ENCODE measurements at regions not wholly inside any gene's neighbourhood (a gene's known extent, or its start where the extent isn't known, plus 50 kb on each side); places are given as distances from the start of the nearest gene placed in this dataset.
"Not testable (repeated sequence)": the region's sequence is repeated elsewhere in the genome, so short reads cannot be mapped to it uniquely, and the experiment has no call there.

- DNase-seq = no peak
Observed at GRCh38 chr3:29145360-29145759, 135.5 kb upstream of the RBMS3 start.

- DNase-seq = no peak
Observed at GRCh38 chr3:29152379-29152778, 128.5 kb upstream of the RBMS3 start.

- peak; percentile 54 for DNase-seq
Observed at GRCh38 chr3:29153811-29154210, 127.1 kb upstream of the RBMS3 start.

- no peak for DNase-seq
Observed at GRCh38 chr3:29156086-29156715, 124.7 kb upstream of the RBMS3 start.

- no peak for DNase-seq
Observed at GRCh38 chr3:29164825-29165224, 116.0 kb upstream of the RBMS3 start.

- DNase-seq = no peak
Observed at GRCh38 chr3:29167180-29167579, 113.7 kb upstream of the RBMS3 start.

GRCh38 chr3:29168081-29168480 is 112.8 kb upstream of the RBMS3 start:
- no peak for DNase-seq

GRCh38 chr3:29168696-29169095 is 112.2 kb upstream of the RBMS3 start:
- DNase-seq = no peak

- no peak for DNase-seq
Observed at GRCh38 chr3:29169451-29169850, 111.4 kb upstream of the RBMS3 start.

- DNase-seq = no peak
Observed at GRCh38 chr3:29171043-29171990, 109.6 kb upstream of the RBMS3 start.

GRCh38 chr3:29176501-29176900 is 104.4 kb upstream of the RBMS3 start:
- no peak for DNase-seq

- no peak for DNase-seq
Observed at GRCh38 chr3:29178809-29179793, 101.8 kb upstream of the RBMS3 start.

- no peak for DNase-seq
Observed at GRCh38 chr3:29181149-29181780, 99.6 kb upstream of the RBMS3 start.

GRCh38 chr3:29181872-29182271 is 99.0 kb upstream of the RBMS3 start:
- no peak for DNase-seq

- not testable (repeated sequence) for DNase-seq
Observed at GRCh38 chr3:29182828-29183227, 98.0 kb upstream of the RBMS3 start.

- peak; percentile 56 for DNase-seq
Observed at GRCh38 chr3:29183346-29184087, 97.4 kb upstream of the RBMS3 start.

- no peak for DNase-seq
Observed at GRCh38 chr3:29185706-29186105, 95.2 kb upstream of the RBMS3 start.

- DNase-seq = no peak
Observed at GRCh38 chr3:29186131-29186599, 94.7 kb upstream of the RBMS3 start.

GRCh38 chr3:29186982-29187725 is 93.7 kb upstream of the RBMS3 start:
- DNase-seq = no peak

GRCh38 chr3:29189328-29189727 is 91.5 kb upstream of the RBMS3 start:
- DNase-seq = no peak

GRCh38 chr3:29194139-29194538 is 86.7 kb upstream of the RBMS3 start:
- no peak for DNase-seq
